ENCODE measurements at regions not wholly inside any gene's neighbourhood (a gene's known extent, or its start where the extent isn't known, plus 50 kb on each side); places are given as distances from the start of the nearest gene placed in this dataset.
A peak's percentile ranks its signal among the peaks of the same experiment; 100 is the strongest.

GRCh38 chrX:13494562-13494961 is 74.8 kb upstream of the EGFL6 start:
- H3K36me3 ChIP-seq: no peaks in the 10 kb centered on the region
- H3K4me1 ChIP-seq (ENCODE audit: control insufficient read depth in 1 of 2, low read depth in 2 of 2): peaks cover 0 to 5% of the 10 kb centered on the region in 2 donors
- TF ChIP-seq, protein P1, sequence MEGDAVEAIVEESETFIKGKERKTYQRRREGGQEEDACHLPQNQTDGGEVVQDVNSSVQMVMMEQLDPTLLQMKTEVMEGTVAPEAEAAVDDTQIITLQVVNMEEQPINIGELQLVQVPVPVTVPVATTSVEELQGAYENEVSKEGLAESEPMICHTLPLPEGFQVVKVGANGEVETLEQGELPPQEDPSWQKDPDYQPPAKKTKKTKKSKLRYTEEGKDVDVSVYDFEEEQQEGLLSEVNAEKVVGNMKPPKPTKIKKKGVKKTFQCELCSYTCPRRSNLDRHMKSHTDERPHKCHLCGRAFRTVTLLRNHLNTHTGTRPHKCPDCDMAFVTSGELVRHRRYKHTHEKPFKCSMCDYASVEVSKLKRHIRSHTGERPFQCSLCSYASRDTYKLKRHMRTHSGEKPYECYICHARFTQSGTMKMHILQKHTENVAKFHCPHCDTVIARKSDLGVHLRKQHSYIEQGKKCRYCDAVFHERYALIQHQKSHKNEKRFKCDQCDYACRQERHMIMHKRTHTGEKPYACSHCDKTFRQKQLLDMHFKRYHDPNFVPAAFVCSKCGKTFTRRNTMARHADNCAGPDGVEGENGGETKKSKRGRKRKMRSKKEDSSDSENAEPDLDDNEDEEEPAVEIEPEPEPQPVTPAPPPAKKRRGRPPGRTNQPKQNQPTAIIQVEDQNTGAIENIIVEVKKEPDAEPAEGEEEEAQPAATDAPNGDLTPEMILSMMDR (IDR thresholded peaks at IDR 0.05): no peak
- no peaks in the 10 kb centered on the region for H3K27me3 ChIP-seq (replicated peaks; ENCODE audit: insufficient read depth)
- ATAC-seq (ENCODE audit: insufficient number of reproducible peaks, low FRiP score, low read depth) (no peak), DNase-seq (ENCODE audit: low spot score) (no peak)
- H3K9me3 ChIP-seq: no peaks in the 10 kb centered on the region
- no peak overlapping the region for H3K27ac ChIP-seq
- no peak overlapping the region for H3K4me3 ChIP-seq

- DNase-seq (ENCODE audit: low spot score) (no peak), ATAC-seq (ENCODE audit: insufficient number of reproducible peaks, low FRiP score, low read depth) (no peak)
- Histone ChIP-seq H3K36me3 (no peaks in the 10 kb centered on the region), H3K27me3 (replicated peaks; ENCODE audit: insufficient read depth) (no peaks in the 10 kb centered on the region), H3K4me1 (ENCODE audit: control insufficient read depth in 1 of 2, low read depth in 2 of 2) (peaks cover 0 to 11% of the 10 kb centered on the region in 2 donors), H3K9me3 (no peaks in the 10 kb centered on the region), H3K4me3 (no peak overlapping the region), H3K27ac (no peak overlapping the region)
- TF ChIP-seq, protein P1 (IDR thresholded peaks at IDR 0.05): no peak
These were observed 75.7 kb upstream of the EGFL6 start for GRCh38 chrX:13493659-13494058.

GRCh38 chrX:13492286-13492685 is 77.1 kb upstream of the EGFL6 start:
- no peak overlapping the region for H3K4me3 ChIP-seq
- no peaks in the 10 kb centered on the region for H3K36me3 ChIP-seq
- H3K4me1 ChIP-seq (ENCODE audit: control insufficient read depth in 1 of 2, low read depth in 2 of 2): peaks cover 4 to 23% of the 10 kb centered on the region in 2 donors
- ATAC-seq (ENCODE audit: insufficient number of reproducible peaks, low FRiP score, low read depth): no peak
- no peak for DNase-seq (ENCODE audit: low spot score)
- no peaks in the 10 kb centered on the region for H3K27me3 ChIP-seq (replicated peaks; ENCODE audit: insufficient read depth)
- no peak overlapping the region for H3K27ac ChIP-seq
- TF ChIP-seq, protein P1 (IDR thresholded peaks at IDR 0.05): no peak
- H3K9me3 ChIP-seq: no peaks in the 10 kb centered on the region

- Histone ChIP-seq H3K27ac (no peak overlapping the region), H3K4me1 (ENCODE audit: control insufficient read depth in 1 of 2, low read depth in 2 of 2) (peaks cover 4 to 28% of the 10 kb centered on the region in 2 donors), H3K36me3 (no peaks in the 10 kb centered on the region), H3K4me3 (no peak overlapping the region), H3K27me3 (replicated peaks; ENCODE audit: insufficient read depth) (no peaks in the 10 kb centered on the region), H3K9me3 (no peaks in the 10 kb centered on the region)
- DNase-seq (ENCODE audit: low spot score): no peak
- no peak for ATAC-seq (ENCODE audit: insufficient number of reproducible peaks, low FRiP score, low read depth)
- TF ChIP-seq, protein P1 (IDR thresholded peaks at IDR 0.05): no peak
These were observed 78.3 kb upstream of the EGFL6 start for GRCh38 chrX:13491061-13491460.

DNA sequence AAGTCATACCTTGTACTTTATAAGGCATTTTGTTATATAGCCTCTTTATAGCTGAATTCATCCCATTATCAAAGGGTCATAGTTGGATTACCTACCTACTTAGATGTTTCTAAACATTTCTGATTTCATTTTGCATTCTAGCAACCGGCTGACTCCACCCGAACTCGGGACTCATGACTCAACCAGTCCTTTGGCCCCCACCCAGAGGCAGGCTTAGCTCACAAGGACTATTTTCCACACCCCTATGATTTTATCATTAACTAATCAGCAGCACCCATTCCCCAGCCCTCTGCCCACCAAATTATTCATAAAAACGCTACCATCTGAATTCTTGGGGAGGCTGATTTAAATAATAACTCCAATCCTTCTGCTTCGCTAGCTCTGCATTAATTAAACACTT is 79.9 kb upstream of the EGFL6 start:
- ATAC-seq (ENCODE audit: insufficient number of reproducible peaks, low FRiP score, low read depth) (no peak), DNase-seq (ENCODE audit: low spot score) (peak; percentile 11)
- H3K9me3 ChIP-seq: no peaks in the 10 kb centered on the region
- TF ChIP-seq, protein P1 (IDR thresholded peaks at IDR 0.05): no peak
- no peaks in the 10 kb centered on the region for H3K36me3 ChIP-seq
- H3K27ac ChIP-seq: peak overlapping the region in 1 of 2 donors; percentile 92
- H3K4me1 ChIP-seq (ENCODE audit: control insufficient read depth in 1 of 2, low read depth in 2 of 2): peaks cover 4 to 28% of the 10 kb centered on the region in 2 donors
- no peak overlapping the region for H3K4me3 ChIP-seq
- no peaks in the 10 kb centered on the region for H3K27me3 ChIP-seq (replicated peaks; ENCODE audit: insufficient read depth)
